ENCODE measurements at regions not wholly inside any gene's neighbourhood (a gene's known extent, or its start where the extent isn't known, plus 50 kb on each side); places are given as distances from the start of the nearest gene placed in this dataset.

DNA sequence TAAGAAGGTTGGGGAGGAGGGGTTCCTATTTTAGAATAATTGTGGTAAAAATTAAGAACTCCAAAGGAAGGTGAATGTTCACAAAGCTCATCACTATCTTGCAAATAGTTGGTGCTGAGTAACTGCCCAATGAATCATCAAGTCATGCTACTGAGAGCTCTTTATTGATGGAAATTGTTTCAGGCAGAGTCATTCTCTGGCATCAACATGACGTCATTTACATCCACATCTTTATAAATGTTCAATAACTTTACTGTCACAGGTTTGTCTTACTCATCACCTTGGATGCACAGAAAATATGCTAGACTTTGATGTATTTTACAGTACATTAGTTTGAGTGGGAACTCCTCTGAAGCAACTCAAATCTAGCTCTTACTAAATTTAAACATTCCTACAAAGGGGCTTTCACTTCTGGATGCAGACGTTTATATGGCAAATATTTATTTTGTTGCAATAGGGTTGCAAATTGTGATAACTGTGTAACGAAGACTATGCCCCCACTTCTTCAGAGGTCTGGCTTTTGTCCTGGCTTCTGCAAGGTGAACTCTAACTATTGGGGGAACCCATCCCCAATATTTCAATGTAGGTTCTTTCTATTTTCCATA, 273.7 kb upstream of the AJAP1 start:
- TF ChIP-seq CTCF (IDR thresholded peaks at IDR 0.05; ENCODE audit: insufficient read depth, low read depth, low read length, missing control alignments): no peak
- DNase-seq (ENCODE audit: low read depth): no peak

DNA sequence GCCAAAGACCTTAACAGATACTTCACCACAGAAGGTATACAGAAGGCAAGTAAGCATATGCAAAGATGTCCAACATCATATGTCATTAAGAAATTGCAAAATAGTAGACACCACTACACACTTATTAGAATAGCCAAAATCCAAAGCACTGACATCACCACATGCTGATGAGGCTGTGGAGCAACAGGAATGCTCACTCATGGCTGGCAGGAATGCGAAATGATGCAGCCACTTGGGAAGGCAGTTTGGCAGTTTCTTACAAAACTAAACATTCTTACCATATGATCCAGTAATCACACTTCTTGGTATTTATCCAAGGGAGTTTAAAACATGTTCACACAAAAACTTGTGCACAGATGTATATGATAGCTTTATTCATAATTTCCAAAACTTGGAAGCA, 261.2 kb upstream of the AJAP1 start:
- TF ChIP-seq CTCF (IDR thresholded peaks at IDR 0.05; ENCODE audit: insufficient read depth, low read depth, low read length, missing control alignments): no peak
- no peak for DNase-seq (ENCODE audit: low read depth)
- H3K4me3 ChIP-seq (ENCODE audit: low read depth, low read length): no peak overlapping the region

More for the DNA sequence above, 273.7 kb upstream of the AJAP1 start:
- no peak overlapping the region for H3K4me3 ChIP-seq (ENCODE audit: low read depth, low read length)

- DNase-seq (ENCODE audit: low read depth): no peak
- TF ChIP-seq CTCF (IDR thresholded peaks at IDR 0.05; ENCODE audit: insufficient read depth, low read depth, low read length, missing control alignments): no peak
Observed at GRCh38 chr1:4394366-4394765, 260.0 kb upstream of the AJAP1 start.

DNA sequence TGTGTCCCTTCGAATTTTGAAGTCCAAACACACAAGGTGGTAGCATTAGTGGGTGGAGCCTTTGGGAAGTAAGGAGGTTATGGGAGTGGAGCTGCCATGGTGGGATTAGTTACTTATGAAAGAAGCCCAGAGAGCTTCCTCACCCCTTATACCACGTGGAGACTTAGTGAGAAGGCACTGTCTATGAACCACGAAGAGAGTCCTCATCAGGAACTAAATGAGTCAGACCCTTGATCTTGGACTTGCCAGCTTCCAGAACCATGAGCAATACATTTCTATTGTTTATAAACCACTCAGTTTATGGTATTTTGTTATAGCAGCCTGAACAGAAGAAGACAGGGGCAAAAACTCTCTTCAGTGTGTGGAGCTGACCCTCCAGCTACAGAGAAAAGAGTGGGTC, 259.3 kb upstream of the AJAP1 start:
- no peak overlapping the region for H3K4me3 ChIP-seq (ENCODE audit: low read depth, low read length)
- no peak for TF ChIP-seq CTCF (IDR thresholded peaks at IDR 0.05; ENCODE audit: insufficient read depth, low read depth, low read length, missing control alignments)
- no peak for DNase-seq (ENCODE audit: low read depth)

More at GRCh38 chr1:4394366-4394765, 260.0 kb upstream of the AJAP1 start:
- H3K4me3 ChIP-seq (ENCODE audit: low read depth, low read length): no peak overlapping the region

DNA sequence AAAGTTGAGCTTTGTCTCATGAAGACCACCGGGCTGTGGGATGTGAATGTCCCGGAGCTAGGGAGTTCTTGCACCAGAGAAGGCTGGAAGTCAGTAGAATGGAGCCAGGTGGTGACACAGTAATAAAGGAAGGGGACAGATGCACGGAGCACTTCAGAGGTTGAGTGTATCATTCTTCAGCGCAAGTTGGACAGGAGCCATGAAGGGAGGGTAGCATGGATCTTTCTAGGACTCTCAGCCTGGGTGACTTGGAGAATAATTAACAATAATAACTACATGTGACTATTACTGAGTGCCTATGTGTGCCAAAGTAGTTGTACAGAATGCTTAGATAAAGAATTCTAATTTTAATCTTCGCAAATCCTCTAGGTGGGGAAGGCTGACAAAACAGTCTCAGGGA, 258.7 kb upstream of the AJAP1 start:
- DNase-seq (ENCODE audit: low read depth): no peak
- TF ChIP-seq CTCF (IDR thresholded peaks at IDR 0.05; ENCODE audit: insufficient read depth, low read depth, low read length, missing control alignments): no peak
- no peak overlapping the region for H3K4me3 ChIP-seq (ENCODE audit: low read depth, low read length)

GRCh38 chr1:4396551-4396950, 257.9 kb upstream of the AJAP1 start:
- TF ChIP-seq CTCF (IDR thresholded peaks at IDR 0.05; ENCODE audit: insufficient read depth, low read depth, low read length, missing control alignments): no peak
- no peak overlapping the region for H3K4me3 ChIP-seq (ENCODE audit: low read depth, low read length)
- DNase-seq (ENCODE audit: low read depth): no peak

DNA sequence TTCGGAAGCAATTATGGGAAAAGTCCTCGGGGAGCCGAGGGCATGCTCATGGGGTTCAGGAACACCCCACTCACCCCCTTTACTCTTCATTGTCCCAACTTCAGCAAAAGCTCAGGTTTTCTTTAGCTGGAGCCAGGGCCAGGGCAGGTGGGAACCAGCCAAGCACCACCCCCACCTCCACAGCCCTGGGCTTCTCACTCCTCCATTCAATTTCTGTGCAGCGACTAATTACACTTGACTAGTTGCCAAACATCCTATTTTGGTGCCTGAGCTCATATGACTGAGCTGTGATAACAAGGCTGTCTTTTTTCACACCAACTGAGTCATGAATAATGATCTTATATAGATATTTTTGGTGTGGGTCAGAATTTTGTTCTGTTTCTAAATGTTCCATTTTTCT, 257.2 kb upstream of the AJAP1 start:
- H3K4me3 ChIP-seq (ENCODE audit: low read depth, low read length): no peak overlapping the region
- no peak for TF ChIP-seq CTCF (IDR thresholded peaks at IDR 0.05; ENCODE audit: insufficient read depth, low read depth, low read length, missing control alignments)
- DNase-seq (ENCODE audit: low read depth): no peak

Measured in GM12865 (cell line).